CMK (cell line): ENCODE measurements at regions not wholly inside any gene's neighbourhood (a gene's known extent, or its start where the extent isn't known, plus 50 kb on each side); places are given as distances from the start of the nearest gene placed in this dataset.

ENCODE experiments used
- DNase-seq: peaks from one replicate; pipeline ENCODE4 v3.0.0-alpha.2; 2010; ENCODE audit warnings: low read depth

DNA sequence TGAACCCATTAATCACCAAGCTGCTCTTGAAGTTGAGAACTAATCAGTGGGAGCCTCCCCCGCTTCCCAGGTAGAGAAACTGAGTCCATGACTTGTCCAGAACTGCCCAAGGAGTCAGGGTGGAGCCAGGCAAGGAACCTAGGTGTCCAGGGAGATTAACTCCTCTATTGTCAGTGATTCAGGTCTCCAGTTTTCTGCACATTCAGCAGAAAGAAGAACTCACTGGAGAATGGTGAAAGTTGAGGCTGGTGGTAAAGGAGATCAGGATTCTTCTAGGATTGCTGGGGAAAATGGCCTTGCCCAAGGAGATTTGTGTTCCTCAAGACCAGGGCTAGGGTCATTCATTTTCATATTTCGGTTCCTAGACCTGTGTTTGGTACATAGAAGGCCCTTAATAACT is 87.2 kb upstream of the CISTR start:
- DNase-seq: no peak

DNA sequence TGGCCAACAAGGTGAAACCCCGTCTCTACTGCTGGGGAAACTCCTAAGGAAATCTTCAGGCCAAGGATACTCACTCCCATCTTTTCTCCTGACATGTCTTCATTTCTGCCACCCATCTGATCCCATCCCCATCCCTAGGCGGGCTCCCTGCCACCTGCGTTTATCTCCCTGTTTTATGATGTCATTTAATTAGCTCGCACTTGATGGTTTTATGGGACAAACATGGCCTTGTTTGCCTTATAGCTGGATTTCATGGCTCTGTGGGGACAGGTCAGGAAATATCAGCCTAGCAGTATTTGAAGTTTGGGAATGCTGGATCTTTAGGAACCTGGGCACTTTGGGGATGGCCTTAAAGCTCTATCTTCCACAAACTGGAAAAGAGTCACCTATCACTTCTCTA is 88.5 kb upstream of the CISTR start:
- no peak for DNase-seq

DNA sequence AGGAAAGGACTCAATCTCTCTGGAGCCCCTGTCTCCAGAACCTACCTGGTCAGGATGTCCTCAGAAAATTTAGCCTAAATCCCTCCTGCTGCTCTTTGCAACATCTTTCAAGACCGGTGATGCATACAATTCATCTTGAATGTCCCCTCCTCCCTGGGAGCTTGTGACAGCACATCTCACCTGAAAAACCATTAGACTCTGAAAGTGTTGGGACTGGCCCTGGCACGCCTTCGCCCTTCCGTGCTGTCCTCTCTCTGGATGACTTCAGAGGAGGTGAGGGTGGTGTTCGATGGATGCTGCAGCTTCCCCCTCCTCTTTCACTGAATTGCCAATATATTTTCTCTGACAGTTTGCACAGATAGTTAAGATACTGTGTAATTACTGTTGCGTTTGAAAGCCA is 90.9 kb upstream of the CISTR start:
- no peak for DNase-seq

DNA sequence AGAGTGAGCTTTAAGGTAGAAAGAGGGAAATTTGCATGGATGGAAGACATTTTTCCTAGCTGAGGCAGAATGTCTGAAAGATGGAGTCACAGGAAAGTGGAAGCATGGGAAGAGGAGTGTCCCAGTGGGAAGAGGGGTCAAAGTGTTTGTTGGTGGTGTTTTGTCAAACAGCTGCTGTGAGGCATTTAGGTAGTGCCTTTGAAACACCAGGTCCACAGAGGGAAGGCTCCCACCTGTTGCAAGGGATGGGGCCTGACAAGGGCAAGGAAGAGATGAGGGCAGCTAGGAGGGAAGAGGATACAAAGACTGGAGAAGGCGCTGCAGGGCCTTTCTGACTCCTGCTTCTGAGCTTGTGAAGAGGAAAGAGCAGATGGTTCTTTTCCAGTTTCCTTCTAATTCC is 91.8 kb upstream of the CISTR start:
- no peak for DNase-seq

DNA sequence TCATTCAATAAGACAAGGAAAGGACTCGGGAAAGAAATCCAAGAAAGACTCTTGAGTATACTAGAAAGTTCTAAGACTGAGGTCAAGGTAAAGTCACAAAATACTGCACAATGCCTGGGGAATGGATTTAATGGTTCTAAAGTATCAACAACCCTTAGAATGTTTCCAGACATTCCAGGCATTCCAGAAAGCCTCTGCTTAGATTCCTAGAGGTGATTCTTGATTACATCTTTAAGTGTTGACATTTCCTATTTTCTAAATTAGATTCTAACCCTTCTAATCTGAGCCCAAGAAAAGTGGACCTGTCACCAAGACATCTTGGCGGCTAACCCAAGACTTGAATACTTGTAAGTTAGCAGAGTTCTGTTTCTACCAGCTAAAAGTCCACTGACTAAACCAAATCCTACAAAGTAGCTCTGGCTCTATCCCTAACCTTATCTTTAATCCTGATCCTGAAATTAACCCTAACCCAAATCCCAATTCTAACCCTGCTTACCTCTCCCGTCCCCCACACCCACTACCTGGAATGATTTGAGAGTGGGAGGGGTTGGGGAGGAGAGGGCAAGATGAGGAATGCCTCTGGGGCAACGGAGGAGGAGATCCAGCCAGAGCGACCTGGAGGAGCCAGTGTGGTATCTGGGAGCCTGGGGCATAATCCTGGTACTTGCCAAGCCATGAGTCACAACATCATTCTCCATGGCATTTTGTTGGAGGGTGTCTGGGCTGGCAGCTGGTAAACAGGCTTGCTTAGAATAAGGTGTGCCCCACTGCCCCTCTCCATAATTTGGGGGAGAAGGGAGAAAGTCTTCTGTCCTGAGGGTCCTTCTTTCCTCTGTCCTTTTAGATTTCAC is 93.4 kb upstream of the HOXC13 start:
- DNase-seq: no peak

DNA sequence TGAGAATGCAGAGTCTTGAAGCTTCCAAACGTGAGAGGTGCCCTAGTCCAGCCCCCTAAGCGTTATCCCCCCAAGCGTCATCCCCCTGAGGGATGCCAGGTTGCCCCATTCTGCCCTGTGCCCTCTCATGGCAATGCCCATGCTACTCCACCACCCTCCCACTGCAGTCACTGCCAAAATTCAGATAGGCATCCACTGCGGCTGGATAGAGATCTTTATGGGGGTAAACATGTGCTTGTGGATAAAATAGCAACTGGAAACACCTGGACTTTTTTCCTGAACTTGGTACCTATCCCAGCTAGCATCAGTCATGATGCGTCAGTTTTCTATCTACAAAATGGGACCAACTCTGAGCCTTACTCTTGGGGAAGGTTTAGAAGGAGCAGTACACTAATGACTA is 92.7 kb upstream of the HOXC13 start:
- no peak for DNase-seq

DNA sequence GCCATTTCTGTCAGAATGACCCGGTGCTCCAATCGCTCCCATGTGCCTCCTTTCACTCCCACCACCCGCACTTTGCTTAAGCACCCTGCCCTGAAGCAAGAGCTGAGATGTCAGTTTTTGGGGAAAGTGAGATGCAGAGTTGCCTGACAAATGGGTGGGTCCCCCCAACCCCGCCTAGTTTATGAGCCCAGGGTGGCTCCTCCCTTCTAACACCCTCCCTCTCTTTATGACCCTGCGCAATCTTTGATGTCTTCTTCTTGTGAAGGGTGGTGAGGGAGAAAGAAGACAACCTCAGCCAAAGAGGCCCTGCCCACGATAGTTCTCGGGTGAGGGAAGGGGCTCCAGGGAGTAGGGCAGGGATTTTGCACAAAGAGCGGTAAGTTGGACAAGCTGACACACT is 89.5 kb upstream of the HOXC13 start:
- DNase-seq: no peak

DNA sequence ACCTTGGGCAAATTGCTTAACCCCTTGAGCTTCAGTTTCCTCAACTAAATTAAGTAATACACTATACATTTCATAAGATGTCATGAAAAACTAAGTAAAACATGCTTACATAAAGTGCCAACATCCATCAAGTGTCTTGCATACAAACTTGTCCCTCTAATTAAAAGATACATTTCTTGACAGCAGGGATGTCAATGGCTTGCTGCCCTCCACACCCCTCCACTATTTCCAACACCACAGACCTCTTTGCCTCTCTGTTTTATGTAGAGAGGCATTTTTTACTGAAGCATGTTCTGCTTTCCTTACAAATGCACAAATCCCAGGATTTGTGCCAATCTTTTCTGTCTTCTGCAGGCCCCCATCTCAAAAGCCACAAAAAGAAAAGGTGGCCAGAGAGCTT is 89.0 kb upstream of the HOXC13 start:
- no peak for DNase-seq

DNA sequence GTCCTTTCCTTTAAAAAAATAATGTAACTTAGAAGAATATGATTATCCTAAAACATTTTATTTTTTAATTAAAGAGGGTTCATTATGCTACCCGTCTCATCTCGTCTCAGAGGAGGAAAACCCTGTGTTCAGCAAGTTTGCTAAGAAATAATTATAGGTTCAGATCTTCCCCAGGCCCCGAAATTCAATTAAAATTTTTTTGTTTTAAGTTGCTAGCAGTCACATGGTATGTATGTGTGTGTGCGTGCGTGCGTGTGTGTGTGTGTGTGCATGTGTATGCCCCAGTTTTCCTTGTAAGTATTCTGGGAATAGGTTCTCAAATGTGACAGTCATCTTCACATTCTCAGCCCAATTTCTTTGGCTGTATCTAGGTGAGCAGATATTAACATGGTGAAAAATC is 86.6 kb upstream of the HOXC13 start:
- DNase-seq: no peak

DNA sequence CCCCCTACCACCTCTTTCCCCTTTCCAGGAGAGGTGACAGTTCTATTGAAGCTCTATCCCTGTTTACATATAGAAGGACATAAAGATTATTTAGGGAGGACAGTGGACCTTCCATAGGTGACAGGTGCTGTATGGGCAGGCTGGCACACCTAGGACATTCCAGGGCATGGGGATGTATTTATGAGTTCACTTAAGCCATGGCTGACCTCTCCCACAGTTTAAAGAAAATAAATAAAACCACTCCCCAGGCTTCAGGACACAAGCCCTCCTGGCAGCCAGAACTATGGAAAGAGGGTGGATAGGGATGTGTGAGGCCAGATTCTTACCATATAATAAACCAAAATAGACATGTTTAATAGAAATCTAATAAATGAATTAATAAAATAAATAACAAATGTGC is 85.6 kb upstream of the HOXC13 start:
- DNase-seq: no peak

DNA sequence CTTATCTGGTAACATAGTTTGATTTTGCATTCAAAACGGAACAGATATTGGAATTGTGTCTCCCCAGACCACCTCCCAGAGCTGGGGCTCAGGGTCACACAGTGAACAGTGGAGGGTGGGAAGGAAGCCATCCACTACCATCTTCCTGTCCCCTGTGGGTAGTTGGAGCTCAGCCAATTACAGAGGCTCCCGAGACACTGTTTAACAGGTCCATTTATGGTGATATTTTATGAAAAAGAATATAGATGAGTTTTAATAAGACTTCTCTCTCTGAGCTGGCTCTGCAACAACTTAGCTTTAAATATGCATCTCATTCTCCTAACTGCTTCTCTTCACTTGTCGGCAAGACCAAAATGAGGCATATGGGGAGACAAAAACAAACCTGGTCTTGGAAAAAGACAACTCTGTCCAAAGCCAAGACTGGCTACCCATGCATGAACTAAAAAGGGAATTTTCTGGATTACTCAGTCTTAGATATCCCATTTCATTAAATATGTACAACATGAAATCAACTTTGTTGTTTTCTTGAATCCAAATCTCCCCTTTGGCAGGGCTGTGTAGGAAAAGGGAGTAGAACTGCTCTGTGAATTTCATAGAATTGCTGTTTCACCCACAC is 83.8 kb upstream of the HOXC13 start:
- DNase-seq: no peak

DNA sequence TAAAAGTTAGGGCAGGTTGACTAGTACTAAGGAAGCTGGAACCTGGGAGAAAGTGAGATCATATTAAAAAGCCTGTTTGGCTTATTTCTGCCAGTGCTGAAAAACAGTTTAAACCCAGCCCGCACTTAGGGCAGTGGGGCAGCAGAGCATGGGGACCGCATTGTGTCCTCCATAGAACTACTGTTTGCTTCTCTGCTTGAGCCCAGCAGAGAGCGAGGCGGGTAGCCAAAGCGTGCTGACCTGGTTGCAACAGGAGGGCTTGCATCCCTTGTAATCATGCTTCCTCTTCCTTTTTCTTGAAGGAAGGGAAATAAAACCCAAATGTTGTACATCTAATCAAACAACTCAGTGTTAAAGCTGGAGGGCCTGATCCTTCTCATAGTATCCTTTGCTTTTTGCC is 82.5 kb upstream of the HOXC13 start:
- no peak for DNase-seq

DNA sequence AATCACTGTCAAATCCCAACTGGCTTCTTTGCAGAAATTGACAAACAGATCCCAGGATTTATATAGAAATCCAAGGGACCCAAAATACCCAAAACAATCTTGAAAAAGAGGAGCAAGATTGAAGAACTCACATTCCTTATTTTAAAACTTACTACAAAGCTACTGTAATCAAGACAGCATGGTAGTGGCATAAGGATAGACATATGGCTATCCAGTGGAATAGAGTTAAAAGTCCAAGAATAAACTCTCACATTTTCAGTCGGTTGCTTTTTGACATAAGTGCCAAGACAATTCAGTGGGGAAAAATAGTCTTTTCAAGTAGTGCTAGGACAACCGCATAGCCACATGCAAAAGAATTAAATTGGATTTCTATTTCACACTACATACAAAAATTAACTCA is 81.0 kb upstream of the HOXC13 start:
- DNase-seq: no peak

DNA sequence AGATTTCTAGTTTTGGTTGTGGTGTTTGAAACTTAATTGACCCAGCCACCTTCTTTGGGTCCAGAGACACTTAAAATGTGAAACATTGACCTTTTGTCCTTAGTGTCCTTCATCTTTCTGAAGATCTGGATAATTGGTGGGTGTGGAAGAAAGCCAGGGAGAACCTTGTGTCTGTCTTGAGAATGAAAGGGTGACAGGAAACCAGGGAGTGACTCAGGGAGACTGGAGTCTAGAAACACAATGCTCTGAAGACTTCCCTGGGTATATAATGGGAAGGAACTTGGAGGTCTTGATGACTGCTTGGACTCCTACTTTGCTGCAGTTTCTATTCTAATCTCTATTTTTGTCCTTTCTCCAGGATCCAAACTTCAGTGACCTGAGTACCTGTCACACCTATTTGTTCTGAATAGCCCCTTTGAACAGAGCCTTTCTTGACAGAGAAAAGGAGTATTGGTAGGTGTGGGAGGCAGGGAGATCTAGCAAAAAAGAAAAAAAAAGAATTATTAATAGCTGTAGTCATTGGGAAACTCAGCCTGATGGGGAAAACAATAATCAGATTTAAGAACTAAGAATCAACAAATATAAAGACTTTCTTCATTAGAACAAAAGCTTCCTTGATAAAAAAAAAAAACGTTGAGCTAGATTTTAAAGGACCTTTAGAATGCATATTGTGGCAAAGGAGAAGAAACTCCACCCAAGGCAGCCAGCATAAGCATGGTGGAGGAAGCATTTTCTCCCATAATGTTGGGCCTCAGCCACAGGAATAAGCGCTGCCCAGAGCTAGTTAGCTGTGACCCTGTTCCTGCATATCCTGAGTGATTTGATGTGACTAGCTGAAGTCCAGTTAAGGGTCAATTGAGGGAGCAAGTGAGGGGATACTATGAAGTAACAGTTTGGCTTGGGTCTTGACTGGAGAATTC is 77.9 kb upstream of the HOXC13 start:
- DNase-seq: no peak

DNA sequence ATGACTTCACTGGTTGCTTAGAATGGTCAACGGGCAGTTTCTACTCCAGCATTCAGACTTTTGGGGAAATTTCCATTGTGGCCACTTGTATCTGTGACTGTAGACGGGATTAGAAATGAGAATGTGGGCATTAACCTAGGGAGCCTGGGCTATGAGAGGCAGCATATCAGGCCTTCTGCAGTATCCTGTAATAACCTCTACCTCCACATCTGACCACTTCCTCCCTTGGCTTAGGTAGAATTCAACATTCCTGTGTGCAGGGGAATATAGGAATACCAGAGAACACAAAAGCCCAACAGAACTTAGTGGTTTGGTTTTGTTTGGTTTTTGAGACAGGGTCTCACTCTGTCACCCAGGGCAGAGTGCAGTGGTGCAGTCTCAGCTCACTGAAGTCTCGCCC is 76.4 kb upstream of the HOXC13 start:
- DNase-seq: no peak

DNA sequence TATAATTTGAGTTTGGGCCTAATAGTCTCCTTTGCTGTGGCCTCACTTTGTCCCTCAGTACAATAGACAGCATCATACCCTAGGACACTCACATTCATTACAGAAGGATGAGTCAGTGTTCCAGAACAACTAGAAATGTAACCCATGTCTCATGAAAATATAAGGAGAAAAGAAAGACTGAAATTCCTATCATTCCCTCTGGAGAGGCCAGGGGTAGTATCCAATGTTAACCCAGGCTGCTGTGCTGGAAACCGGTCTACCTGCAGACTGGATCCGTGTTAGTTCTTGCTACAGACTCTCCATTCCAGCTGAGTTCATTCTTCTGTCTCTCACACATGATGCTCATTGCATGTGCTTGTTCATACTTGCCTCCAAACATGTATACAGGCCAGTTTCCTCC is 75.8 kb upstream of the HOXC13 start:
- DNase-seq: no peak

DNA sequence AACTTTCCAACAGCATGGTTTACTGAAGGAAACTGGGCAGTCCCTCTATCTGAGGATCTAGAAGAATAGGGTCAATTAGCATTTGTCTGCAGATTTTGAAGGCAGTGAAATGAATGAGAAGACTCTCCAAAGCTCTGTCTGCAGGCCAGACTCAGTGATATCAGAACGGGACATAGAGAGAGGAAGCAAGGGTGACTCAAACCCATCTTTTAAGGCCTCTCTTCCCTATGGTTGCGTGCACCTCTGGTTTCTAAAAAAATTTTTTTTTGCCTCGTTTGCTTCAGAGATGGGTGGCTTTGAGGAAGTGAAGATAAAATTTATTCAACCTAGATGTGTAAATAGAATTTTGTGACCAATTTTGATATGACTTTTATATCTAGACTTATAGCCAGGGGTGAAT is 71.9 kb upstream of the HOXC13 start:
- no peak for DNase-seq

DNA sequence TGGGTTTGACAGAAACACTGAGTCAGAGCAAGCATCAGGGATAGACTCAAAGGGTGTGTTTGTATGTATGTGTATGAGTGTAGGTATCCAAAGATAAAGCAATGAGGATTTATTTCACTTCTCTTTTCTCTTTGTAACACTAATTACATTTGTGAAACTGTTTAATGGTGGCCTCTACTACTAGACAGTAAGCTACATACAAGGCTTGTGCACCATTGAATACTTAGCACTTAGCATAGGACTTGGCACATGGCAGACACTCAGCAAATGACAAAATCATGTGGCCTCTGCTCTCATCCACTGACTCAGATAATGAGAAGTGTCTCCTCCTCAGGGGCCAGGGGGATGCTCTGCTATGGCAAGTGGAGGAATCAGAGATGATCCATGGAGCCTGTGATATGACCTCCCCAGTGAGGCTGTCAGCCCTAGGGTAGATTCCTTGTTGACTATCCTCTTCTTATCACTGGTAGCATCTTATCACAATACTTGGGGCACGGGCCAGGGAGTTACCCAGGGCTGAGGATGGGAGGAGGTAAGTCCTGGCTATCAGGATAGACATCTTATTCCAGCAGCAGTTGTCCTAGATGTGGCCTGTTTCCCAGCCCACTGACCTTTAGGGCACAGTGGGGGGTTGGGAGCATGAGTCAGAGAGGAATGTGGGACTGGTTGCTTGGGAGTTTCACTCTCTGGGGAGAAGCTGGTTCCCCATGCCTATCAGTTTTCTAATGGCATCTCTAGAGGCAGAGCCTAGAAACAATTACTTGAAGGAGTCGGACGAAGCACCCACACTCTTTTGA is 71.2 kb upstream of the HOXC13 start:
- DNase-seq: no peak

DNA sequence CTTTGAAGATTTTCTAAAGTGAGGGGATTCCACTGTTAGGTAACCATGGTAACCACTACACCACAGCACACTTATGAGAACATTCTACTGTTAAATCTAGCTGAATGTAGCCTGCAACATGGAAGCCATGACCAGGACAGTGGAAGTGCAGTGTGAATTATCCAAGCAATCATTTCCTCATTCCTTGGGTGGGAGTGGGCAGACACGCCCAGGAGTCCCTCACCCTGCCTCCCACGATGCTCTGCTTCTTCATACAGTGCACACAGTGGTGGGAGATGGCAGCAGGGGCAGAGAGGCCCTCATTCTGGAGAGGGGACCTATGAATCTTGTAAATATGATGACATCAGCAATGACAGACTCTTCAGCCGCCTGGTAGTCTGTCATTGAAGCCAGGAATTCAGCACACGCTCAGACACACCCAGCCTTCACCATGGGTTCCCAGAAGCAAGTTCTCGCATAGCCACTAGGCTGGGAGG is 70.1 kb upstream of the HOXC13 start:
- no peak for DNase-seq

DNA sequence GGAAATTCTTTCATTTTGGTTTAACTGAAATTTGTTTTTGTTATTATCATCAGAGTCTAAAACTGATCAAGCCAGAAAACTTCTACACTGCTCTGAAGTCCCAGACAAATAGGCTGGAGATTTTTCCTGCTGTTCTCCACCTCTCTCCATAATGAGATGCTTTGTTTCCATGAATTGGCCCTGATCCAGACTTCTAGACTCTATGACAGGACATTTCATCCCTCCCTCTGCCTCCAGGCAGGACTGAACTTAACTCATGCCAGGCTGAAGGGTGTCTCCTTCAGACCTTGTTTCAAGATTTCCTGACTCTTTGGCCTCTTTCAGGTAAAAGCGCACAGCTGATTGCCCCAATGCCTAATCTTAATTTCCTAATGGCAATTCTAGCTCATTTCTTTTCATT is 69.1 kb upstream of the HOXC13 start:
- no peak for DNase-seq

DNA sequence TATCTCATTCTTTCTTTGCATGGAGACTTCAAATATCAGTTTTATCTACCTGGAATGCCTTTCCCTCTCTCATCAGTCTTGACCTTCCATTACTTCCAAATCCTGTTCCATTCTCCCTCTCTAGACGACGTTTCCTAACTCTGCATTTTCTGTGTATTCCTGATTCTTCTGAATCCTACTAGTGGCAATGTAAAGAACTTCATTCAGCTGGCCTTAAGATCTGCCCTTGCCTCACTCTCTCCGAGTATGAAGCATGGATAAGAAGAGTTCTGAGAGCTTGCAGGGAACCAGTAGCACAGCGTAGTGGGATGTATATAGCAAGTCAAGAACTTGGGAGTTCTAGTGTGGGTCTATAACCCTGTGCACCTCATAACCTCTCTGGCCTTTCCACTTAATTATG is 68.5 kb upstream of the HOXC13 start:
- DNase-seq: no peak

DNA sequence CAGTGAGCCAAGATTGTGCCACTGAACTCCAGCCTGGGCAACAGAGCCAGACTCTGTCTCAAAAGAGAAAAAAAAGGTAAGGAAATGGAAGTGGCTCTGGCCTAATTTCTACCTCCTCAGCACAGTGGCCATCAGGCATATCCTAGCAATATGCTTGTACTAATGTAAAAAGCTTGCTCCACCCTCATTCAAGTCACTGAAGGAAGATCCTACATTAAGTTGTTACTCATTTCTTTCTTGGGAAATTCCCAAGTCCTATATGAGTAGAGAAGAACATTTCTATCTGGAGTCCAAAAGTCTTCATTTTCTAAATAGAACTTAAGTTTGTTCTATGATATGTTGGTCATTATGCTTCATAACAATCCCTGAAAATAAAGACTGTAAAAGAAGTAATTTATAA is 67.3 kb upstream of the HOXC13 start:
- DNase-seq: no peak
